SU-DHL-6 (cell line): ENCODE measurements at regions not wholly inside any gene's neighbourhood (a gene's known extent, or its start where the extent isn't known, plus 50 kb on each side); places are given as distances from the start of the nearest gene placed in this dataset.

ENCODE experiments used
- H2AFZ ChIP-seq: fragments of 200-600 bp; sonication (generic); 2 replicates; pipeline ENCODE4 v1.6.1; 2014; ENCODE audit warnings: low read depth, mild to moderate bottlenecking, moderate library complexity, mixed read lengths, antibody characterized with exemption, low read length; ENCODE audit not compliant: severe bottlenecking
- H3F3A ChIP-seq: fragments of 200-600 bp; shearing (Covaris generic); 2 replicates; pipeline ENCODE4 v1.6.0; 2016; ENCODE audit warnings: antibody characterized with exemption, mild to moderate bottlenecking; ENCODE audit not compliant: insufficient read depth
- H3K27ac ChIP-seq: fragments of 200-600 bp; sonication (generic); 2 replicates; pipeline ENCODE4 v1.5.1; 2016; ENCODE audit warnings: low read depth, mild to moderate bottlenecking, low read length, moderate library complexity, mixed read lengths
- H3K27me3 ChIP-seq: fragments of 200-600 bp; sonication (generic), shearing (Covaris generic); 2 replicates; pipeline ENCODE4 v1.6.0; 2014; ENCODE audit warnings: mild to moderate bottlenecking, low read length
- H3K36me3 ChIP-seq: fragments of 200-600 bp; sonication (generic); 2 replicates; pipeline ENCODE4 v1.6.1; 2014; ENCODE audit warnings: mild to moderate bottlenecking, low read length, mixed read lengths
- H3K4me2 ChIP-seq: fragments of 300-600, 200-600 bp; shearing (Covaris generic), sonication (generic); 2 replicates; pipeline ENCODE4 v1.6.0; 2014; ENCODE audit warnings: low read length, low read depth, mild to moderate bottlenecking; ENCODE audit not compliant: poor library complexity, severe bottlenecking
- H3K4me3 ChIP-seq: fragments of 200-600 bp; sonication (generic); 2 replicates; pipeline ENCODE4 v1.5.1; 2014; ENCODE audit warnings: antibody characterized with exemption, low read length, mild to moderate bottlenecking, mixed read lengths; ENCODE audit not compliant: insufficient read depth, poor library complexity, severe bottlenecking
- H3K79me2 ChIP-seq: fragments of 200-600 bp; sonication (generic); 2 replicates; pipeline ENCODE4 v1.6.1; 2014; ENCODE audit warnings: mild to moderate bottlenecking, low read length, moderate library complexity; ENCODE audit not compliant: insufficient read depth
- H3K9ac ChIP-seq: fragments of 200-600 bp; sonication (generic); 2 replicates; pipeline ENCODE4 v1.7.0; 2014; ENCODE audit warnings: mild to moderate bottlenecking, low read length
- H3K9me2 ChIP-seq: fragments of 200-600 bp; sonication (generic); replicated peaks from 2 replicates; pipeline ENCODE4 v1.6.1; 2014; ENCODE audit warnings: low read length; ENCODE audit not compliant: insufficient read depth
- H3K9me3 ChIP-seq: fragments of 200-600 bp; sonication (generic); 2 replicates; pipeline ENCODE4 v1.6.1; 2014; ENCODE audit warnings: low read length, mixed read lengths; ENCODE audit not compliant: insufficient read depth
- H4K20me1 ChIP-seq: fragments of 200-600 bp; sonication (generic); 2 replicates; pipeline ENCODE4 v1.6.1; 2014; ENCODE audit warnings: low read depth, mild to moderate bottlenecking, antibody characterized with exemption, low read length, moderate library complexity, mixed read lengths
- CTCF ChIP-seq: fragments of 200-600 bp; sonication (generic); IDR thresholded peaks from one replicate; pipeline ENCODE4 v1.5.1; 2017; ENCODE audit warnings: antibody characterized with exemption, mild to moderate bottlenecking, low read length, moderate library complexity; ENCODE audit not compliant: insufficient read depth, poor library complexity, severe bottlenecking
- EZH2phosphoT487 ChIP-seq: fragments of 200-600 bp; sonication (generic), shearing (Covaris generic); conservative IDR thresholded peaks from 2 replicates; pipeline ENCODE4 v1.6.1; 2018; ENCODE audit warnings: mild to moderate bottlenecking, antibody characterized with exemption, low read length, moderate library complexity, mixed read lengths

DNA sequence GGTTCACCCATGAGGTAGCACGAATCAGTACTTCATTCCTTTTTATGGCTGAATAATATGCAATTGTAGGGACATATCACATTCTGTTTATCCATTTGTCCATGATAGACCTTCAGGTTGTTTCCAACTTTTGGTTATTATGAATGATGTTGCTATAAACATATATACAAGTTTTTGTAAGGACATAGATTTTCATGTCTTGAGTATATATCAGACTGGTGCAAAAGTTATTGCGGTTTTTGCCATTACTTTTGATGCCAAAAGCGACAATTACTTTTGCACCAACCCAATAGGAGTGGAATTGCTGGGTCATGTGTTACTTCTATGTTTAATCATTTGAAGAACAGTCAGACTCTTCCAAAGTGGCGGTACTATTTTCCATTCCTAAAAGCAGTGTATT, 361.5 kb downstream of the RPS24 start:
- H3K79me2 ChIP-seq: no peaks in the 10 kb centered on the region
- no peak overlapping the region for H3K9ac ChIP-seq
- H3K4me3 ChIP-seq: no peak overlapping the region
- H3K27me3 ChIP-seq: no peaks in the 10 kb centered on the region
- H3K9me3 ChIP-seq: no peaks in the 10 kb centered on the region
- H3K9me2 ChIP-seq: no peaks in the 10 kb centered on the region
- H3K27ac ChIP-seq: no peak overlapping the region
- no peak overlapping the region for H2AFZ ChIP-seq
- no peak overlapping the region for H3K4me2 ChIP-seq
- H4K20me1 ChIP-seq: no peaks in the 10 kb centered on the region
- H3F3A ChIP-seq: no peaks in the 10 kb centered on the region
- no peak for TF ChIP-seq CTCF
- no peak for TF ChIP-seq EZH2phosphoT487
- no peaks in the 10 kb centered on the region for H3K36me3 ChIP-seq

GRCh38 chr10:78396754-78397153, 363.1 kb downstream of the RPS24 start:
- H3K4me3 ChIP-seq: no peak overlapping the region
- H3K79me2 ChIP-seq: no peaks in the 10 kb centered on the region
- no peak overlapping the region for H3K4me2 ChIP-seq
- no peaks in the 10 kb centered on the region for H3K9me2 ChIP-seq
- H3K9ac ChIP-seq: no peak overlapping the region
- no peaks in the 10 kb centered on the region for H3K36me3 ChIP-seq
- no peak for TF ChIP-seq CTCF
- no peaks in the 10 kb centered on the region for H4K20me1 ChIP-seq
- H3K27ac ChIP-seq: no peak overlapping the region
- no peaks in the 10 kb centered on the region for H3K9me3 ChIP-seq
- no peak overlapping the region for H2AFZ ChIP-seq
- no peaks in the 10 kb centered on the region for H3K27me3 ChIP-seq
- H3F3A ChIP-seq: no peaks in the 10 kb centered on the region

DNA sequence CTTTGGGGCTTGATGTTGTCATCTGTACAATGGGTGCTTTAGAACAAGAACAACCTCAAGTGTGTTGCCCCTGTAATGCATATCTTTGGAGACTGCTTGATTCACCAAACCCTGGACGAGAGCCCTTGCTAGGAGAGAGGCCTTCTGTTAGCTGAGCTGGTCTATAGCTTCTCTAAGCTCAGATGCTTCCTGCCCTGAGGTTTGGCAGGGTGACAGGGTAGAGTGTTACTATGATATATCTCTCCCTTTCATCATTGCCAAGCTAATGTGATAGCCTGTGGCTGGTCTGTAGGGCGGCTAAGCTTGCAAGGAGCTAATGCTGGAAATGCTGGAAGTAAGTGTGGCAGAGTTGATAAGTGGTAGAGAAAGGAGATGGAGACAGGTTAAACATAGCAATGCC, 364.1 kb downstream of the RPS24 start:
- Histone ChIP-seq H3K9ac (no peak overlapping the region), H3K9me3 (no peaks in the 10 kb centered on the region), H3F3A (no peaks in the 10 kb centered on the region), H2AFZ (no peak overlapping the region), H3K27me3 (no peaks in the 10 kb centered on the region), H4K20me1 (no peaks in the 10 kb centered on the region), H3K9me2 (no peaks in the 10 kb centered on the region), H3K79me2 (no peaks in the 10 kb centered on the region), H3K36me3 (no peaks in the 10 kb centered on the region), H3K27ac (no peak overlapping the region), H3K4me2 (no peak overlapping the region), H3K4me3 (no peak overlapping the region)
- TF ChIP-seq EZH2phosphoT487 (no peak), CTCF (no peak)

- H3K36me3 ChIP-seq: no peaks in the 10 kb centered on the region
- no peaks in the 10 kb centered on the region for H3K9me3 ChIP-seq
- no peaks in the 10 kb centered on the region for H3K27me3 ChIP-seq
- H3K4me2 ChIP-seq: no peak overlapping the region
- no peak overlapping the region for H3K9ac ChIP-seq
- H2AFZ ChIP-seq: no peak overlapping the region
- H3K79me2 ChIP-seq: no peaks in the 10 kb centered on the region
- no peaks in the 10 kb centered on the region for H4K20me1 ChIP-seq
- no peak overlapping the region for H3K27ac ChIP-seq
- H3K4me3 ChIP-seq: no peak overlapping the region
- H3K9me2 ChIP-seq: no peaks in the 10 kb centered on the region
- TF ChIP-seq CTCF (no peak), EZH2phosphoT487 (no peak)
- no peaks in the 10 kb centered on the region for H3F3A ChIP-seq
These were observed 364.7 kb downstream of the RPS24 start for GRCh38 chr10:78398382-78398781.
